Fibroblast of villous mesenchyme (primary cell): ENCODE measurements at regions not wholly inside any gene's neighbourhood (a gene's known extent, or its start where the extent isn't known, plus 50 kb on each side); places are given as distances from the start of the nearest gene placed in this dataset.

Experiments
- DNase-seq: peaks from one replicate; pipeline ENCODE4 v3.0.0-alpha.2; 2010; ENCODE audit warnings: low read depth
- H3K4me3 ChIP-seq: 2 replicates; pipeline ENCODE4 v1.5.1; 2011; ENCODE audit warnings: low read depth, mild to moderate bottlenecking, low read length
- CTCF ChIP-seq: IDR thresholded peaks from 2 replicates; pipeline ENCODE4 v1.5.1; 2012; ENCODE audit warnings: low read depth, mild to moderate bottlenecking, low read length; ENCODE audit not compliant: insufficient read depth

- TF ChIP-seq CTCF = no peak
- DNase-seq = no peak
- H3K4me3 ChIP-seq = no peak overlapping the region
Observed at GRCh38 chr13:63393112-63393511, 1977.5 kb upstream of the PCDH20 start.

GRCh38 chr13:63389756-63390155 is 1974.1 kb upstream of the PCDH20 start:
- DNase-seq = no peak
- TF ChIP-seq CTCF = no peak
- H3K4me3 ChIP-seq = no peak overlapping the region

- DNase-seq = no peak
- no peak overlapping the region for H3K4me3 ChIP-seq
- TF ChIP-seq CTCF = no peak
Observed at GRCh38 chr13:63381078-63381859, 1965.6 kb upstream of the PCDH20 start.

GRCh38 chr13:63377986-63378385 is 1962.3 kb upstream of the PCDH20 start:
- no peak for TF ChIP-seq CTCF
- DNase-seq = no peak
- H3K4me3 ChIP-seq = no peak overlapping the region

DNA sequence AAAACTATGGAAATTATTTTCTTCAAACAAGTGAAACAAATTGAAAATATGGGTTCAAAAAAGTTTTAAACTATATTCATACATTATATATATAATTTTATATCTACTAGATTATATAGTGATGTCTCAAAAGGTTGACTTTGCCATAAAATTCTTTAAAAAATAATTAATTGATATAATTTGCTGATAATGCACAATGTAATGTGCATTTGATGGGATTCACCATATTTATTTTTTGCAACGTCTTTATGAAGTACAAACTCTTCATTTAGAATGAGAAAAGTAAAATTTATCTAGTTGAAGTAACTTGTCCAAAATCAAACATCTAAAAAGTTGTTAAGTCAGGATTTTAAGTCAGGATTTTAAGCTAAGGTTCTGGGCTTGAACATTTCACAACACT is 1954.5 kb upstream of the PCDH20 start:
- TF ChIP-seq CTCF = no peak
- no peak overlapping the region for H3K4me3 ChIP-seq
- no peak for DNase-seq

DNA sequence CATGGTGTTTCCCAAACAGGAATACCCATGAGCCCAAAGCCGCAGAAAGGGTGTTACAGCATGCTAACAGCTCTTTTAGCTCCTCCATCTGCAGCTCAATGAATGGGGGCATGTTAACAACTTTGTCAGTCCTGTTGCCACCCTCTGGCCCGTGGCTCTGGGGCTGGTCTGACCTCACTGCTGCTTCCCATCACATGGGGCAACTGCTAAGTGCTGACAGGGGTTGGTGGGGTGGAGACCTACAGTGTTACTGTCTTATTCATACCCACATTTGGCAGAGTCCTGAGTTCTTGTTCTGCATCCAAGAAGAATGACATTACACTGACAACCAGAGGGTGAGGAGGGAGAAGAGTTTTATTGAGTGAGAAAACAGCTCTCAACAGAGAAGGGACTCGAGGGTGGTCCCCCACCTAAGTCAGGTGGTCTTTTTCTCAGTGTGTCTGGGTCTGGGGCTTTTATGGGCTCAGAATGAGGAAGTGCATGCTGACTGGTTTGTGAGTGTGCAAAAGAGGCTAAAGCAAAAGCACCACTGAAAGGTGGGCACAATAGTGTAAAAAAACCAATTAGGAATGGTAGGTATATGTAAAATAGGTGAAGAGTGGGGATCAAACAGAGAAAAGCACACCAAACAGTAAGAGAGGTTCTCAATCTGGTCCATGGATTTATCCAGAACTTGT is 1952.0 kb upstream of the PCDH20 start:
- H3K4me3 ChIP-seq = no peak overlapping the region
- no peak for DNase-seq
- no peak for TF ChIP-seq CTCF
